AG20443 (cell line): ENCODE measurements at regions not wholly inside any gene's neighbourhood (a gene's known extent, or its start where the extent isn't known, plus 50 kb on each side); places are given as distances from the start of the nearest gene placed in this dataset.
"Not testable (repeated sequence)": the region's sequence is repeated elsewhere in the genome, so short reads cannot be mapped to it uniquely, and the experiment has no call there.

ENCODE experiments used
- DNase-seq: peaks from one replicate; pipeline ENCODE4 v3.0.0; 2012; ENCODE audit warnings: low spot score, mixed read lengths

GRCh38 chr5:174550026-174550425 lies 174.4 kb upstream of the MSX2 start:
- no peak for DNase-seq

- DNase-seq = no peak
Measured at GRCh38 chr5:174552428-174552827, 172.0 kb upstream of the MSX2 start.

- no peak for DNase-seq
Measured at GRCh38 chr5:174553556-174553955, 170.8 kb upstream of the MSX2 start.

- no peak for DNase-seq
Measured at GRCh38 chr5:174555726-174556125, 168.7 kb upstream of the MSX2 start.

GRCh38 chr5:174556756-174557155 lies 167.6 kb upstream of the MSX2 start:
- DNase-seq = no peak

GRCh38 chr5:174558190-174558589 lies 166.2 kb upstream of the MSX2 start:
- no peak for DNase-seq

GRCh38 chr5:174559141-174559540 lies 165.2 kb upstream of the MSX2 start:
- DNase-seq = no peak

- no peak for DNase-seq
Measured at GRCh38 chr5:174559566-174560090, 164.8 kb upstream of the MSX2 start.

GRCh38 chr5:174560861-174561260 lies 163.5 kb upstream of the MSX2 start:
- DNase-seq = no peak

- DNase-seq = not testable (repeated sequence)
Measured at GRCh38 chr5:174563040-174563439, 161.3 kb upstream of the MSX2 start.

GRCh38 chr5:174563899-174564298 lies 160.5 kb upstream of the MSX2 start:
- DNase-seq = no peak

- DNase-seq = no peak
Measured at GRCh38 chr5:174567506-174568141, 156.8 kb upstream of the MSX2 start.

- DNase-seq = no peak
Measured at GRCh38 chr5:174570662-174571061, 153.7 kb upstream of the MSX2 start.

GRCh38 chr5:174571662-174572397 lies 152.6 kb upstream of the MSX2 start:
- DNase-seq = peak; percentile 79

GRCh38 chr5:174572591-174572990 lies 151.8 kb upstream of the MSX2 start:
- no peak for DNase-seq

GRCh38 chr5:174573221-174573994 lies 151.0 kb upstream of the MSX2 start:
- no peak for DNase-seq

GRCh38 chr5:174575043-174575442 lies 149.3 kb upstream of the MSX2 start:
- DNase-seq = no peak

- no peak for DNase-seq
Measured at GRCh38 chr5:174576042-174576441, 148.3 kb upstream of the MSX2 start.

- peak; percentile 21 for DNase-seq
Measured at GRCh38 chr5:174581479-174581878, 142.9 kb upstream of the MSX2 start.

GRCh38 chr5:174581894-174582293 lies 142.5 kb upstream of the MSX2 start:
- DNase-seq = no peak

- DNase-seq = no peak
Measured at GRCh38 chr5:174583071-174583470, 141.3 kb upstream of the MSX2 start.

GRCh38 chr5:174585472-174585871 lies 138.9 kb upstream of the MSX2 start:
- DNase-seq = no peak

- DNase-seq = not testable (repeated sequence)
Measured at GRCh38 chr5:174586163-174586562, 138.2 kb upstream of the MSX2 start.
